ENCODE measurements at regions not wholly inside any gene's neighbourhood (a gene's known extent, or its start where the extent isn't known, plus 50 kb on each side); places are given as distances from the start of the nearest gene placed in this dataset.

GRCh38 chr13:90954605-90955195 lies 392.8 kb upstream of the MIR17HG start:
- no peak for TF ChIP-seq ZNF274 (IDR thresholded peaks at IDR 0.05; ENCODE audit: low read depth, low read length)
- no peak for TF ChIP-seq SUZ12 (IDR thresholded peaks at IDR 0.05; ENCODE audit: extremely low read depth, insufficient read depth, insufficient read length)
- TF ChIP-seq YY1 (IDR thresholded peaks at IDR 0.05; ENCODE audit: insufficient read depth, insufficient read length), result no peak
